ENCODE measurements at regions not wholly inside any gene's neighbourhood (a gene's known extent, or its start where the extent isn't known, plus 50 kb on each side); places are given as distances from the start of the nearest gene placed in this dataset.
A peak's percentile ranks its signal among the peaks of the same experiment; 100 is the strongest.

GRCh38 chr18:76252880-76253279 is 242.2 kb downstream of the ZNF516 start:
- no peak for DNase-seq

- no peak for DNase-seq
Observed at GRCh38 chr18:76252139-76252538, 242.9 kb downstream of the ZNF516 start.

DNA sequence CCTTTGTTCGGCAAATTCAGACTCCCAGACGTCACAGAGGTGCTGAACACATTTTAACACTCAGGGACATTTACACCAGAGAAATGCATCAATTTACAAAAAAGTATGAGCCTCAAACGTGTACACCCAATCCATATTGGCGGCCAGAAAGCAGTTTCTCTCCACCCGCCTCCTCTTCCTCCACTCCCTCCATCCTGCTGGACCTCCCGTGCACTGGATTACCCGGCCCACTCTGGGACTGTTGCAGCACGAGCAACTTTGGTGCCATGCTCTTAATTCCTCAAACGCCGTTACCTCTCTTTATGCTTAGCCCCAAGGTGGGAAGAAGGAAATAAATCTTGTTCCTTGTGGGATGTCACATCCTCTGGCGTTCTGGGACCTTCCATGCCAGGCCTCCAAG is 243.4 kb downstream of the ZNF516 start:
- DNase-seq: no peak

DNA sequence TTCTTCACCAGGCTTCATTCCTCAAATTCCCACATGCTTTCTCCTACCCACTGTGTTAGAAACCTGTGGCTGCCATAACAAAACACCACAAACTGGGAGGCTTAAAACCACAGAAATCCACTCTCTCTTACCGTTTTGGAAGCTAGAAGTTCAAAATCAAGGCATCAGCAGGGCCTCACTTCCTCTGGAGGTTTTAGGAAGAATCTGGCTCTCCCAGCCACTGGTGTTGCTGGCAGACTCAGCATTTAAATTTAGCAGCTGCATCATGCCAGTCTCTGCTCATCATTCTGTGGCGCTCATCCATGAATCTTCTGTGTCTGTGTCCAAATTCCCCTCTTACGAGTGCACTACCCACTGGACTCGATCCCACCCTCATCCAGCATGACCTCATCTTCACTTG is 248.5 kb downstream of the ZNF516 start:
- no peak for DNase-seq

GRCh38 chr18:76234676-76235060 is 260.4 kb downstream of the ZNF516 start:
- DNase-seq: peak in 1 of 2 donors; percentile 45

GRCh38 chr18:76233876-76234675 is 261.0 kb downstream of the ZNF516 start:
- no peak for DNase-seq

- no peak for DNase-seq
Observed at GRCh38 chr18:76233406-76233805, 261.6 kb downstream of the ZNF516 start.

- DNase-seq: no peak
Observed at GRCh38 chr18:76232779-76233178, 262.3 kb downstream of the ZNF516 start.

GRCh38 chr18:76232010-76232409 is 263.0 kb downstream of the ZNF516 start:
- DNase-seq: no peak

DNA sequence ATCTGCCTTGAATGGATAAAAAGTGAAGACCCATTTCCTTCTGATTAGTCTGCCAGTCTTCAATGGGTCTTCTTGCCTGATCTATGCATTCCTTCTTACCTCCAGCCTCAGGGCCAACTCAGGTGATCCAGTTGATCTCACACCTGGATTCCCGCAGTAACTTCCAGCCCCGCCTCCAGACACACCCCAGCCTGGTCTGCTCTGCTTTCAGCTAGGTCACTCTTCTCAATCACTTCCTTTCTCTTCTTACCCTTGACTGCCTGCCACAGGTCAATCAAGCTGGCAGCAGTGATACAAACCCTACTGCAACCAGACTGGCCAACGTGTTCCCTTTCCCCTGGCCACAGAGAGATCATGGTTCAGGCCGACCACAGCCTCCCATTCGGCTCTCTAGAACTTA is 263.6 kb downstream of the ZNF516 start:
- no peak for DNase-seq

DNA sequence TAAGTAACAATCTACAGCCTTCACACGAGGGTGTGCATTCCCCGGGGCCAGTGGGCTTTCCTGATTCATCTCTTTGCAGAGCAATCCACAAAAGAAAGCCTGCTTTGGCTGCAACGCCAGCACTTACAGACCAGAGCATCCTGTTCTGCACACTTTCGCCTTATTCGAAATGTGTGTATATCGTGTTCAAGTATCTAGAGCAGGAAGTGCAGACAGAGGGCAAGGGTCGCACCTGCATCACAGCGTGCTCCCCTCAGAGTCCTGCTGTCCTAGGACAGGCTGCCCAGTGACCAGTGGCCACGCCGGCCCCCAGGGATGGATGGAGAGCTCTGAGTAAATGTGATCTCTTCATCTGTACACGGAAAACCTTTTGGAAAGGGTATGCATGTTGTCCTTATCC is 264.3 kb downstream of the ZNF516 start:
- DNase-seq: no peak

- no peak for DNase-seq
Observed at GRCh38 chr18:76228716-76229115, 266.3 kb downstream of the ZNF516 start.

GRCh38 chr18:76227759-76228158 is 267.3 kb downstream of the ZNF516 start:
- DNase-seq: no peak

GRCh38 chr18:76223403-76223802 is 271.6 kb downstream of the ZNF516 start:
- no peak for DNase-seq

GRCh38 chr18:76219023-76219422 is 276.0 kb downstream of the ZNF516 start:
- DNase-seq: no peak

GRCh38 chr18:76216096-76216495 is 278.9 kb downstream of the ZNF516 start:
- DNase-seq: no peak

DNA sequence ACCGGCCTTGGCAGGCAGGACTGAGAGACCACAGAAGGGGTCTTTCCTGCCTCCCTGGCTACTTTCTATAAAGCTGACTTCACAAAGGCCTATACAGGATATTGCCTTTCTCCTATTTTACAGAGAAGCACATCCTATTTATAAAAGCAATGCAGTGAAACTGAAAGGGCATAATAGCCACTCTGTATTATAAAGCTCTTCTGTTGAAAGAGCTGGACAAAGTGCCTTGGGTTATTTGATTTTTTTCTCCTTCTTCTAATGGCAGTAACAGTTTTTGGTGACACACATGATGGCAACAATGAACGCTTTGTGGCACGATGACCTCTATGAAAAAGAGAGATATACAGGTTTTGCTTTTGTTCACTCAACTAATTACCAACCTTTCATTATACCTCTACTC is 281.1 kb downstream of the ZNF516 start:
- DNase-seq: no peak

- no peak for DNase-seq
Observed at GRCh38 chr18:76212960-76213359, 282.1 kb downstream of the ZNF516 start.

DNA sequence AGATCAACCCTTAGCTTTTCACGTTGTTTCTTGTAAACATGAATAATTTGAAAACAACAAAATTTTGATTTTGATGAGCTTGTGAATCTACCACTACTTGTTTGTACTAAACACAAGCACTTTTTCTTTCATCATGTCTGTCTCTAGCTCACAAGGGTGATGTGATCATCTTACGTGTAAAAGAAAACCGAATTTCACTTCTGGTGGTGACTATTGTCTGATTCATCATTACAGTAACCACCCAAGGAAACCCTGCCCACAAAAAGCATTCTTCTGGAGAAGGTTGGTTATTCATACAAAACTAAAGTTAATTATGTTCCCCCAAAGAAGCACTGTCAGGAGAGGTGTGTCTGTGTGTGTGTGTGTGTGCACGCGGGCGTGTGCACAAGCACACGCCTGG is 285.4 kb downstream of the ZNF516 start:
- DNase-seq: no peak

- DNase-seq: no peak
Observed at GRCh38 chr18:76208678-76209306, 286.2 kb downstream of the ZNF516 start.

DNA sequence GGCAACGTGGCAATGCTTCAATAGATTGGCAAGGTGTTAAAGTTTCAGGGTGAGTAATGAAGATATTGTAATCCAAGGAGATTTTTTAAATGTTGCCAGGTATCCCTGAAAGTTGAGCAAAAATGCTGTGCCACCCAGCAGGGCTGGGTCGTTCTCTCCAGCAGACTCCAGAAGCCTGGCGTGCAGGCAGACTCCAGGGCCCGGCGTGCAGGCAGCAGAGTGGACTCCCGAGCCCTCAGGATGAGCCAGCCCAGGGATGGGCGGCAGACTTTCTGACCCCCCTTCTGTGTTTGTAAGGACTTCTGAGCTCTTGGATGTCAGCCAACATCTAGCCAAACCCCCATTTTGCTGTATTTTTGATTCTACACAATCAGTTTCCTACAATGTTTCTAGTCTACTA is 289.1 kb downstream of the ZNF516 start:
- no peak for DNase-seq

GRCh38 chr18:76203552-76203951 is 291.5 kb downstream of the ZNF516 start:
- no peak for DNase-seq

DNA sequence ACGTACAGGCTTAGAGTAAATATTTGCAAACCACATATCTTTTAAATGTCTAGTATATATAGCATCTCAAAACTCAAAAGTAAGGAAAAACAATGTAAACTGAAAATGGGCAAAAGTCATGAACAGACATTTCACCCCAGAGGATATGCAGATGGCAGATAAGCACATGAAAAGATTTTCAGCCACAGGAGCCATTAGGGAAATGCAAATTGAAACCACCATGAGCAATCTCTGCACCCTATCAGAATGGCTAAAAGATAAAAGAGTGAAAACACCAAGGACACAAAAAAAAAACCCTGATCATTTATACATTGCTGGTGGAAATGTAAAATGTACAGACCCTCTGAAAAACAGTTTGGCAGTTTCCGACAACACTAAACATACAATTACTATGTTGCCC is 292.7 kb downstream of the ZNF516 start:
- no peak for DNase-seq

DNA sequence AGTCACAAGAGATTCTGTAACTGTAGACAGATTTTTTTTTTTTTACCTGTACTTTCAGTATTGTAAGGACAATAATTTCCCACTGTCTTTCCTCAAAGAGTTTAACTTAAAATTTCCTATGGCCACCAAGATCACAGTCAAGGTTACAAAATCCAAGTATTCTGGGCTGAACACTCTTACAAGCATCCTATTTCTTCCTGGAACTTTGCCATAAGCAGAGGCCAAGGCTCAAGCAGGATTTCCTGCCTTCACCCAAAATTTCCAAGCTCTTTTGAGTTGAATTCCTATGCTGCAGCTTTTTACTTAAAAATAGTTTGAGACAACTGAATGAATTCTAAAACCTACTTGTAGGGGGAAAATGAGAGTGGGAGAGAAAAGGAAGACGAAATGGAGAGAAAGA is 299.4 kb downstream of the ZNF516 start:
- no peak for DNase-seq

DNA sequence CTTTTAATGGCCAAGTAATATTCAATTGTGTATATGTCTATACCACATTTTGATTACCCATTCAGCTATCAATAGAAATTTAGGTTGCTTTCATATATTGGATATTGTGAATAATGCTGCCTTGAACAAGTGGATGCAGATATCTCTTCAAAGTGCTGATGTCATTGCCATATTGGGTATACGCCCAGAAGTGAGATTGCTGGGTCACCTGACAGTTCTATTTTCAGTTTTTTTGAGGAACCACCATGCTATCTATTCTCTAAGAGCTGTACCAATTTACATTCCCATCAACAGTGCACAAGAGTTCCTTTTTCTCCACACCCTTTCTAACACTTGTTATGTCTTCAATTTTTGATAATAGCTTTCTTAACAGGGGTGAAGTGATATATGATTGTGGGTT is 306.9 kb downstream of the ZNF516 start:
- no peak for DNase-seq

Measured in hippocampal formation (tissue), 2 donors.